HEK293T (cell line): ENCODE measurements at regions not wholly inside any gene's neighbourhood (a gene's known extent, or its start where the extent isn't known, plus 50 kb on each side); places are given as distances from the start of the nearest gene placed in this dataset.
"Not testable (repeated sequence)": the region's sequence is repeated elsewhere in the genome, so short reads cannot be mapped to it uniquely, and the experiment has no call there.

Source experiments
- CTCF ChIA-PET: fragments of 350-600 bp; formaldehyde crosslinking; extraction: SDS; loops from one replicate; lab custom pipeline; 2021; ENCODE audit warnings: antibody characterized with exemption, inconsistent platforms; lab: Yijun Ruan, JAX
- POLR2A ChIA-PET: fragments of 350-600 bp; formaldehyde crosslinking; extraction: SDS; loops from one replicate; lab custom pipeline; 2020; ENCODE audit warnings: antibody characterized with exemption, inconsistent platforms; lab: Yijun Ruan, JAX
- DNase-seq: peaks from one replicate; pipeline ENCODE4 v3.0.0; 2012; ENCODE audit warnings: mixed read lengths; ENCODE audit errors: extremely low spot score
- ARNT ChIP-seq: fragments of 450-650 bp; IDR thresholded peaks from 2 replicates; pipeline ENCODE4 v1.6.1; 2017; ENCODE audit warnings: mild to moderate bottlenecking
- BHLHE40 ChIP-seq: fragments of 450-650 bp; IDR thresholded peaks from 2 replicates; pipeline ENCODE4 v1.6.1; 2016; ENCODE audit warnings: mild to moderate bottlenecking, moderate library complexity, borderline replicate concordance
- CTBP1 ChIP-seq: fragments of 450-650 bp; IDR thresholded peaks from 2 replicates; pipeline ENCODE4 v1.6.1; 2016; ENCODE audit warnings: borderline replicate concordance
- ELF4 ChIP-seq: fragments of 450-650 bp; IDR thresholded peaks from 2 replicates; pipeline ENCODE4 v1.6.1; 2017; ENCODE audit warnings: antibody characterized with exemption
- FOXA1 ChIP-seq: fragments of 450-650 bp; IDR thresholded peaks from 2 replicates; pipeline ENCODE4 v1.6.1; 2016; ENCODE audit warnings: mild to moderate bottlenecking
- FOXK2 ChIP-seq: fragments of 450-650 bp; IDR thresholded peaks from 2 replicates; pipeline ENCODE4 v1.6.1; 2016; ENCODE audit warnings: mild to moderate bottlenecking
- FOXM1 ChIP-seq: fragments of 450-650 bp; IDR thresholded peaks from 2 replicates; pipeline ENCODE4 v1.6.1; 2017; ENCODE audit warnings: mild to moderate bottlenecking, borderline replicate concordance
- HDGF ChIP-seq: fragments of 450-650 bp; IDR thresholded peaks from 2 replicates; pipeline ENCODE4 v1.6.1; 2017; ENCODE audit warnings: antibody characterized with exemption, borderline replicate concordance
- L3MBTL2 ChIP-seq: fragments of 450-650 bp; conservative IDR thresholded peaks from 2 replicates; pipeline ENCODE4 v1.6.1; 2016; ENCODE audit warnings: mild to moderate bottlenecking
- LEF1 ChIP-seq: fragments of 450-650 bp; IDR thresholded peaks from 2 replicates; pipeline ENCODE4 v1.6.1; 2017; ENCODE audit warnings: mild to moderate bottlenecking, borderline replicate concordance
- NFRKB ChIP-seq: fragments of 450-650 bp; IDR thresholded peaks from 2 replicates; pipeline ENCODE4 v1.6.1; 2016; ENCODE audit warnings: mild to moderate bottlenecking, moderate library complexity
- PKNOX1 ChIP-seq: fragments of 450-650 bp; IDR thresholded peaks from 2 replicates; pipeline ENCODE4 v1.6.1; 2016
- SP1 ChIP-seq: fragments of 450-650 bp; IDR thresholded peaks from 2 replicates; pipeline ENCODE4 v1.6.1; 2017
- SUZ12 ChIP-seq: fragments of 450-650 bp; IDR thresholded peaks from 2 replicates; pipeline ENCODE4 v1.6.1; 2016; ENCODE audit warnings: mild to moderate bottlenecking
- TARDBP ChIP-seq: fragments of 450-650 bp; IDR thresholded peaks from 2 replicates; pipeline ENCODE4 v1.6.1; 2016
- ZNF384 ChIP-seq: fragments of 450-650 bp; IDR thresholded peaks from 2 replicates; pipeline ENCODE4 v1.6.1; 2016

- POLR2A ChIA-PET: no interaction called here
- TF ChIP-seq BHLHE40: no peak
- TF ChIP-seq FOXM1: no peak
- TF ChIP-seq L3MBTL2: no peak
- TF ChIP-seq ELF4: no peak
- no peak for TF ChIP-seq FOXA1
- no peak for TF ChIP-seq ZNF384
- TF ChIP-seq SUZ12: no peak
- no peak for TF ChIP-seq NFRKB
- TF ChIP-seq CTBP1: no peak
- no peak for TF ChIP-seq PKNOX1
- no peak for TF ChIP-seq SP1
- TF ChIP-seq ARNT: no peak
- no peak for TF ChIP-seq HDGF
- TF ChIP-seq LEF1: no peak
- TF ChIP-seq FOXK2: no peak
- TF ChIP-seq TARDBP: no peak
- CTCF ChIA-PET: no interaction called here
- no peak for DNase-seq
Observed at GRCh38 chrX:45479196-45479834, 278.6 kb upstream of the DIPK2B start.

GRCh38 chrX:45472968-45473367, 272.3 kb upstream of the DIPK2B start:
- ChIA-PET CTCF (no interaction called here), POLR2A (no interaction called here)
- no peak for DNase-seq

GRCh38 chrX:45467537-45467936, 266.9 kb upstream of the DIPK2B start:
- DNase-seq, CTCF ChIA-PET, POLR2A ChIA-PET: not testable (repeated sequence)

More at GRCh38 chrX:45472968-45473367, 272.3 kb upstream of the DIPK2B start:
- TF ChIP-seq ZNF384: no peak
- no peak for TF ChIP-seq PKNOX1
- TF ChIP-seq FOXA1: no peak
- TF ChIP-seq LEF1: no peak
- no peak for TF ChIP-seq NFRKB
- TF ChIP-seq SP1: no peak
- no peak for TF ChIP-seq ARNT
- TF ChIP-seq ELF4: no peak
- TF ChIP-seq TARDBP: no peak
- TF ChIP-seq FOXM1: no peak
- no peak for TF ChIP-seq CTBP1
- no peak for TF ChIP-seq HDGF
- no peak for TF ChIP-seq BHLHE40
- no peak for TF ChIP-seq L3MBTL2
- TF ChIP-seq SUZ12: no peak
- TF ChIP-seq FOXK2: no peak

GRCh38 chrX:45455732-45456131, 255.1 kb upstream of the DIPK2B start:
- POLR2A ChIA-PET, DNase-seq, CTCF ChIA-PET: not testable (repeated sequence)

- DNase-seq: no peak
- TF ChIP-seq FOXA1: no peak
- no peak for TF ChIP-seq FOXK2
- ChIA-PET POLR2A (no interaction called here), CTCF (no interaction called here)
Observed at GRCh38 chrX:45454290-45454689, 253.6 kb upstream of the DIPK2B start.

GRCh38 chrX:45449982-45450381, 249.3 kb upstream of the DIPK2B start:
- no peak for DNase-seq
- ChIA-PET CTCF (no interaction called here), POLR2A (no interaction called here)
- TF ChIP-seq FOXK2 (no peak), NFRKB (no peak), BHLHE40 (no peak), SP1 (no peak), FOXM1 (no peak), CTBP1 (no peak), HDGF (no peak), PKNOX1 (no peak), ZNF384 (no peak), ELF4 (no peak), L3MBTL2 (no peak)

- TF ChIP-seq ELF4 (no peak), NFRKB (no peak), L3MBTL2 (no peak), SP1 (no peak), BHLHE40 (no peak), PKNOX1 (no peak), CTBP1 (no peak), FOXK2 (no peak), ZNF384 (no peak), FOXM1 (no peak), HDGF (no peak), ARNT (no peak), LEF1 (no peak), TARDBP (no peak), FOXA1 (no peak), SUZ12 (no peak)
- ChIA-PET POLR2A (no interaction called here), CTCF (no interaction called here)
- DNase-seq: no peak
Observed at GRCh38 chrX:45447995-45448394, 247.3 kb upstream of the DIPK2B start.
